ENCODE measurements at regions not wholly inside any gene's neighbourhood (a gene's known extent, or its start where the extent isn't known, plus 50 kb on each side); places are given as distances from the start of the nearest gene placed in this dataset.

DNA sequence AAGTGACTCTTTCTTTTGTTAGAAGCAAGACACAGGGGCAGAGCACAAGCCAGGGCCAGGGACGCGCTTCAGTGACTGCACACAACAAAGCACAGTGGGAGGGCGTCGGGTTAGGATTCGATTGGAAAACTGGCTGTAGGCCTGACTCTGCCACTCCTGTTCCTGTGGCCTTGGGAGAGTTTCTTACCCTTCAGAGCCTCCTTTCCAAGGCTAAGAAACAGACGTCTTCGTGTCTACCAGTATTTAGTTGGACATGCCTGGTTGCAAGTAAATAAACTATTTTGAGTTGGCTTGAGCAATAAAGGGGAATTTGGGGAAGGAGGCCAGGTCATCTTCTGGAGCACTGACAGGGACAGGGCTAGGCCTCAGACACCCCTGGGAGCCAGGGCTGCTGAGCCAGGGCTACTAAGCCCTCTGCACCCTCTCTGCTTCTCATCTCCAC lies 549.1 kb downstream of the INSC start:
- DNase-seq (ENCODE audit: low spot score) (no peak), ATAC-seq (ENCODE audit: low FRiP score) (no peak)
- TF ChIP-seq, protein P1, sequence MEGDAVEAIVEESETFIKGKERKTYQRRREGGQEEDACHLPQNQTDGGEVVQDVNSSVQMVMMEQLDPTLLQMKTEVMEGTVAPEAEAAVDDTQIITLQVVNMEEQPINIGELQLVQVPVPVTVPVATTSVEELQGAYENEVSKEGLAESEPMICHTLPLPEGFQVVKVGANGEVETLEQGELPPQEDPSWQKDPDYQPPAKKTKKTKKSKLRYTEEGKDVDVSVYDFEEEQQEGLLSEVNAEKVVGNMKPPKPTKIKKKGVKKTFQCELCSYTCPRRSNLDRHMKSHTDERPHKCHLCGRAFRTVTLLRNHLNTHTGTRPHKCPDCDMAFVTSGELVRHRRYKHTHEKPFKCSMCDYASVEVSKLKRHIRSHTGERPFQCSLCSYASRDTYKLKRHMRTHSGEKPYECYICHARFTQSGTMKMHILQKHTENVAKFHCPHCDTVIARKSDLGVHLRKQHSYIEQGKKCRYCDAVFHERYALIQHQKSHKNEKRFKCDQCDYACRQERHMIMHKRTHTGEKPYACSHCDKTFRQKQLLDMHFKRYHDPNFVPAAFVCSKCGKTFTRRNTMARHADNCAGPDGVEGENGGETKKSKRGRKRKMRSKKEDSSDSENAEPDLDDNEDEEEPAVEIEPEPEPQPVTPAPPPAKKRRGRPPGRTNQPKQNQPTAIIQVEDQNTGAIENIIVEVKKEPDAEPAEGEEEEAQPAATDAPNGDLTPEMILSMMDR (IDR thresholded peaks at IDR 0.05) = no peak

DNA sequence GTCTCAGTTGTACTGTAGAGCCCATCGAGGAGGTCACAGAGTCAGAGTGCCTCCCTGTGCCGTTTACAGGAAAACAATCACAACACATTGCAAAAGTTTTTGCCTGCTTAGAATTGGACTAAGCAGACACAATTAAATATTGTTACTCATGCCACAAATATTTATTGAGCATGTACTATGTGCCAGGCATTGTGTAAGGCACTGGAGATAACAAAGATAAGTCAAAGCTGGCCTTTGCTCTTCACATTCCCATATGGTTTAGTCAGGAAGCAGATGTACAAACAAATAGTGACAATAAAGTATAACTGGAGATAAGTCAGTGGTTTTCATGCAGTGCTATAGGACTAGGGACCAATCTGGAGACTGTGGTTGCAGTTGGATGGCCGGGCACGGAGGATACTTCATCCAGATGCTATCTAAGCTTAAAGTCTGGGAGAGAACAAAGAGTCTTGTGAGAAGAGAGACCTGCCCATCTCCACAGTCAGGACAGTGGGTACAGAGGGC lies 550.7 kb downstream of the INSC start:
- ATAC-seq (ENCODE audit: low FRiP score) (no peak), DNase-seq (ENCODE audit: low spot score) (no peak)
- TF ChIP-seq, protein P1 (IDR thresholded peaks at IDR 0.05) = no peak

DNA sequence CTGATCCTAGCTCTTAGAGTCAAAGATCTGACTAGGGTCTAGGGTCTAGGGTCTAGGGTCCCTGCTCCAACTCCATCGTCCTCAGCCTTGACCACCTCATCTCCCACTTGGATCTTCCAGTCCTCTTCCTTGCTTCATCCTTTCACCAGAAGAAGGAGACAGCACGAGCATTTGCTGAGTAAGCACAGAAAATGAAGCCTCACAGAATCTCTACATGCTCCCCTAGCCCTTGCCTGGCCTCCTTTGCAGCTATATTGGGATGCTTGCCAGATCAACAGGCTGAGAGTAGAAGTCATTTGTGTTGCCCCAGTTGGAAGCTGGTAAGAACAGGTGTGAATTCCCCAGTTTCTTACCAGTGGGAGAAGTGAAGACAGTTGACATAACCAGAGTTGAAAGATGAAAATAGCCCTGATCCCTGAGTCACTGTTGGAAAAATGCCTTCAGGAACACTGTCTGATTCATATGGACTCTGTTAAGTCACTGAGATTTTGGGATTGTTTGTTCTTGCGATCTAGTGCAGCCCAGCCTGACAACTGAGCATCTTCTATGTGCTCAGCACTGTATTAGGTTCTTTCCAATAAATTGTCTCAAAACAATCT lies 552.5 kb downstream of the INSC start:
- ATAC-seq (ENCODE audit: low FRiP score) (no peak), DNase-seq (ENCODE audit: low spot score) (no peak)
- TF ChIP-seq, protein P1 (IDR thresholded peaks at IDR 0.05) = no peak

DNA sequence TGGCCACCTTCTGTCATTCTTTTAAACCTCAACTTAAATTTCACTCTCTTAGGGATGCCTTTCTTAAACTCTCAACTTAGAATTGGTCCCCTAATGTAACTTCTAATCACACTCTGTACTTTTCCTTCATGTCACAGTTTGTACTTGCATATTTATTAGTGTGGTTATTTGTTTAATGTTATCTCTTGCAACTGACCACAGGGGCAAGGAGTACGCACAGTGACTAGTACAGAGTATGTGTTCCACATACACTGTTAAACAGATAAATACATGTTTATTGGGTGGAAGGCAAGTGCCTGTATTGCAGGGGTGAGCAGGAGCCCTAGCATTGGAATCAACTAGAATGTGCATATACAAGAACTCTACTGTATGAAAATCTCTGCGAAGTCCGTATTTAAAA lies 554.0 kb downstream of the INSC start:
- DNase-seq (ENCODE audit: low spot score) (no peak), ATAC-seq (ENCODE audit: low FRiP score) (no peak)
- TF ChIP-seq, protein P1 (IDR thresholded peaks at IDR 0.05) = no peak

DNA sequence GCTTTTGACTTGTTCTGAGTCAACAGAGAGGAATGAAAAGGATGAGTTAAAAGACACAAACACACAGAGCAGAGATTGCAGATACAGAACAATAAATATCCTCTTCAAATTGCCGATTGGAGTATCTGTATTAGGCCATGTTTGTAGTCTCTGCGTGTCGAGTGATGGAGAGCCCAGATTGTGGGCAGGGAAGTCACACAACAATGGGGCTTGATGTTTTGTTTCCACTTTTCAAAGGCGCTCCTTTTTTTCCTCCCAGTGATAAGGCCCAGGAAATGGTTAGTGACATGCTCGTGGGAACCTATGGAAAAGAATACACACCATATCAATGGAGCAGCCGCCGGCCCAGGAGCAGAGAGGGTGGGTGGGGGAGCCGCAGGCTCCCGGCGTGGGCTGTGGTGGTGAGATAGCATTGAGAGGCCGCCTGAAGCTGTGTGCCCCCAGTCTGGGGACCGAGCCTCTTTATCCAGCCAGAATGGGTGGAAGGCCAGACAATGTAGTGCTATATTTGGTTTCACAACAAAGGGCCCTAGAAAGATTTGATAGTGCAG lies 555.9 kb downstream of the INSC start:
- DNase-seq (ENCODE audit: low spot score) (no peak), ATAC-seq (ENCODE audit: low FRiP score) (no peak)

DNA sequence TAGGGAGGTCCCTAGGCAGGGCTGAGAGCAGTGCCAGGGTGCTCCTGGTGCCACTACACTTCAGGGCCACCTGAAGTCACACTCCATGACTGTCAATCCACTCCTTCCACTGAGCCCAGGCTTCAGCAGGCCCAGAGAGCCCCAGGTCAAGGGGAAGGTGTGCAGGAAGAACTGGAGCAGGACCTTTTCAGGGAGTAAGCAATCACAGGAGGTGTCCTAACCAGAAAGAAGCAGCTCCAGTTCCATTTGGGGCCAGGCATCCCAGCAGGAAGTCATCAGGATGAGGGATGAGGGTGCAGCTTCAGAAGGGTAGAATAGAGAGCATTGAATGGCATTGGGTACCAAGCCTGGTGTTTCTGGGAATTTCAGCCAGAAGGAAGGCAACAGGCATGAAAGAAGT lies 556.5 kb downstream of the INSC start:
- ATAC-seq (ENCODE audit: low FRiP score) (no peak), DNase-seq (ENCODE audit: low spot score) (no peak)
- TF ChIP-seq, protein P1 (IDR thresholded peaks at IDR 0.05) = no peak

More for the DNA sequence above, 555.9 kb downstream of the INSC start:
- TF ChIP-seq, protein P1 (IDR thresholded peaks at IDR 0.05) = no peak

DNA sequence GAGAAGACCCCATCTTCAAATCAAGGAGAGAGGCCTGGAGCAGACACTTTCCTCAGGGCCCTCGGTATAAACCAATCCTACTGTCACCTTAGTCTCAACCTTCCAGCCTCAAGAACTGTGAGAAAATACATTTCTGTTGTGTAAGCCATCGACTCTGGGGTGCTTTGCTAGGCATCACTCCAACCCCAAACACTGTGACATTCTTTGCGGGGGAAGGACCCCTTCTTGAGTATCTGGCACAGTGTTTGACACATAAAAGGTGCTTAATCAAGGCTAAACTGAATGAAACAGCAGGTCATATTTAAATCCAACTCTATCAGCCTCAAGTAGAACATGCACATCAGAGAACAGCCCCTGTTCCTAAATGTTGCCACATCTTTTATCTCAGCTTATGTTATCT lies 558.1 kb downstream of the INSC start:
- TF ChIP-seq, protein P1 (IDR thresholded peaks at IDR 0.05) = no peak
- ATAC-seq (ENCODE audit: low FRiP score) = no peak
- DNase-seq (ENCODE audit: low spot score) = no peak

Data from omental fat pad (tissue), 3 donors.